HEK293 (cell line): ENCODE measurements at regions not wholly inside any gene's neighbourhood (a gene's known extent, or its start where the extent isn't known, plus 50 kb on each side); places are given as distances from the start of the nearest gene placed in this dataset.
A peak's percentile ranks its signal among the peaks of the same experiment; 100 is the strongest.

Experiments used
- CTCF ChIA-PET: fragments of 350-600 bp; formaldehyde crosslinking; extraction: SDS; loops from one replicate; lab custom pipeline; 2021; ENCODE audit warnings: antibody characterized with exemption; lab: Yijun Ruan, JAX
- POLR2A ChIA-PET: fragments of 300-600 bp; formaldehyde crosslinking; extraction: SDS; loops from one replicate; lab custom pipeline; 2020; ENCODE audit warnings: antibody characterized with exemption, inconsistent platforms; lab: Yijun Ruan, JAX
- H3K27ac ChIP-seq: fragments of 200-500 bp; sonication (Bioruptor generic); 2 replicates; pipeline ENCODE4 v1.5.1; 2014; ENCODE audit warnings: low read depth, low read length, control low read depth, inconsistent platforms; ENCODE audit errors: extremely low read depth
- H3K36me3 ChIP-seq, 2 experiments: fragments of 200-500 bp in 1 of 2; sonication (Bioruptor generic) in 1 of 2; 1 replicate in 1 of 2; 2 replicates in 1 of 2; pipeline ENCODE4 v1.5.1; 2014 to 2017; ENCODE audit warnings: inconsistent platforms in 2 of 2, low read length in 2 of 2; ENCODE audit not compliant: control insufficient read depth in 2 of 2, insufficient read depth in 1 of 2
- H3K4me1 ChIP-seq: fragments of 200-500 bp; sonication (Bioruptor generic); 2 replicates; pipeline ENCODE4 v1.5.1; 2014; ENCODE audit warnings: mild to moderate bottlenecking, low read length, inconsistent platforms; ENCODE audit not compliant: control insufficient read depth, insufficient read depth
- H3K4me3 ChIP-seq: 2 replicates; pipeline ENCODE4 v1.5.1; 2011; ENCODE audit warnings: low read depth, mild to moderate bottlenecking, control low read depth, low read length, moderate library complexity
- H3K9me3 ChIP-seq: fragments of 200-500 bp; sonication (Bioruptor generic); 2 replicates; pipeline ENCODE4 v1.5.1; 2014; ENCODE audit warnings: low read depth, low read length, inconsistent platforms; ENCODE audit not compliant: control insufficient read depth, insufficient read depth
- GLI2 ChIP-seq: fragments of 450-650 bp; formaldehyde crosslinking; IDR thresholded peaks from 2 replicates; pipeline ENCODE4; 2017; ENCODE audit warnings: missing biosample characterization, missing genetic modification characterization, low read depth, borderline replicate concordance
- GLIS2 ChIP-seq: fragments of 450-650 bp; formaldehyde crosslinking; IDR thresholded peaks from 2 replicates; pipeline ENCODE4 v1.5.1; 2016; ENCODE audit warnings: missing biosample characterization, missing genetic modification characterization
- MZF1 ChIP-seq: fragments of 450-650 bp; formaldehyde crosslinking; IDR thresholded peaks from 2 replicates; pipeline ENCODE4 v1.5.1; 2017; ENCODE audit warnings: missing biosample characterization, missing genetic modification characterization, borderline replicate concordance
- OSR2 ChIP-seq: fragments of 450-650 bp; formaldehyde crosslinking; IDR thresholded peaks from 2 replicates; pipeline ENCODE4 v1.5.1; 2016; ENCODE audit warnings: missing biosample characterization, missing genetic modification characterization
- TRIM28 ChIP-seq: IDR thresholded peaks from 2 replicates; pipeline ENCODE4 v1.6.1; 2011; ENCODE audit warnings: low read length, control low read depth, borderline replicate concordance
- ZBTB17 ChIP-seq: fragments of 450-650 bp; formaldehyde crosslinking; IDR thresholded peaks from 2 replicates; pipeline ENCODE4 v1.5.1; 2016; ENCODE audit warnings: missing biosample characterization, missing genetic modification characterization
- ZFP3 ChIP-seq: fragments of 450-650 bp; formaldehyde crosslinking; IDR thresholded peaks from 2 replicates; pipeline ENCODE4 v1.5.1; 2016; ENCODE audit warnings: low read depth, missing biosample characterization, missing genetic modification characterization
- ZFP69B ChIP-seq: fragments of 450-650 bp; formaldehyde crosslinking; IDR thresholded peaks from 2 replicates; pipeline ENCODE4 v1.5.1; 2016; ENCODE audit warnings: missing biosample characterization, missing genetic modification characterization
- ZNF223 ChIP-seq: fragments of 450-650 bp; formaldehyde crosslinking; IDR thresholded peaks from 2 replicates; pipeline ENCODE4 v1.5.1; 2016; ENCODE audit warnings: missing biosample characterization, missing genetic modification characterization
- ZNF23 ChIP-seq: fragments of 450-650 bp; formaldehyde crosslinking; IDR thresholded peaks from 2 replicates; pipeline ENCODE4 v1.5.1; 2016; ENCODE audit warnings: missing biosample characterization, missing genetic modification characterization, borderline replicate concordance
- ZNF239 ChIP-seq: fragments of 450-650 bp; formaldehyde crosslinking; IDR thresholded peaks from 2 replicates; pipeline ENCODE4 v1.5.1; 2016; ENCODE audit warnings: missing biosample characterization, missing genetic modification characterization
- ZNF24 ChIP-seq: fragments of 450-650 bp; formaldehyde crosslinking; IDR thresholded peaks from 2 replicates; pipeline ENCODE4 v1.5.1; 2016; ENCODE audit warnings: missing biosample characterization, missing genetic modification characterization
- ZNF274 ChIP-seq, 2 experiments: fragments of 200-500 bp in 1 of 2; fragments of 450-650 bp in 1 of 2; sonication (Bioruptor generic) in 1 of 2; formaldehyde crosslinking in 1 of 2; IDR thresholded peaks; 2 replicates each; pipeline versions ENCODE4 v1.5.1 to v1.6.1; 2014 to 2016; ENCODE audit warnings: borderline replicate concordance in 1 of 2, inconsistent platforms in 1 of 2, low read length in 1 of 2, missing biosample characterization in 1 of 2, missing genetic modification characterization in 1 of 2
- ZNF280C ChIP-seq: fragments of 450-650 bp; formaldehyde crosslinking; IDR thresholded peaks from 2 replicates; pipeline ENCODE4 v1.5.1; 2016; ENCODE audit warnings: missing biosample characterization, missing genetic modification characterization
- ZNF302 ChIP-seq: fragments of 450-650 bp; formaldehyde crosslinking; IDR thresholded peaks from 2 replicates; pipeline ENCODE4 v1.5.1; 2016; ENCODE audit warnings: missing biosample characterization, missing genetic modification characterization, low read depth
- ZNF391 ChIP-seq: fragments of 450-650 bp; formaldehyde crosslinking; IDR thresholded peaks from 2 replicates; pipeline ENCODE4 v1.5.1; 2016; ENCODE audit warnings: low read depth, missing biosample characterization, missing genetic modification characterization, borderline replicate concordance
- ZNF558 ChIP-seq: fragments of 450-650 bp; formaldehyde crosslinking; IDR thresholded peaks from 2 replicates; pipeline ENCODE4 v1.5.1; 2016; ENCODE audit warnings: missing biosample characterization, missing genetic modification characterization
- ZNF580 ChIP-seq: fragments of 450-650 bp; formaldehyde crosslinking; IDR thresholded peaks from 2 replicates; pipeline ENCODE4 v1.5.1; 2016; ENCODE audit warnings: missing biosample characterization, missing genetic modification characterization
- ZNF585B ChIP-seq: fragments of 450-650 bp; formaldehyde crosslinking; IDR thresholded peaks from 2 replicates; pipeline ENCODE4 v1.5.1; 2016; ENCODE audit warnings: missing biosample characterization, missing genetic modification characterization
- ZNF621 ChIP-seq: fragments of 450-650 bp; formaldehyde crosslinking; IDR thresholded peaks from 2 replicates; pipeline ENCODE4 v1.5.1; 2017; ENCODE audit warnings: missing biosample characterization, missing genetic modification characterization
- ZNF660 ChIP-seq: fragments of 450-650 bp; IDR thresholded peaks from 2 replicates; pipeline ENCODE4 v1.5.1; 2018; ENCODE audit warnings: missing biosample characterization, mild to moderate bottlenecking, missing genetic modification characterization
- ZNF701 ChIP-seq: fragments of 450-650 bp; formaldehyde crosslinking; IDR thresholded peaks from 2 replicates; pipeline ENCODE4 v1.5.1; 2016; ENCODE audit warnings: missing biosample characterization, missing genetic modification characterization
- ZNF776 ChIP-seq: fragments of 450-650 bp; formaldehyde crosslinking; IDR thresholded peaks from 2 replicates; pipeline ENCODE4 v1.5.0; 2017; ENCODE audit warnings: missing biosample characterization, missing genetic modification characterization, borderline replicate concordance
- ZSCAN23 ChIP-seq: fragments of 450-650 bp; formaldehyde crosslinking; IDR thresholded peaks from 2 replicates; pipeline ENCODE4 v1.5.1; 2016; ENCODE audit warnings: missing biosample characterization, missing genetic modification characterization
- TF ChIP-seq, protein P1 (sequence below): fragments of 450-650 bp; formaldehyde crosslinking; IDR thresholded peaks from 2 replicates; pipeline ENCODE4 v1.5.1; 2016; ENCODE audit warnings: missing biosample characterization, missing genetic modification characterization
- TF ChIP-seq, protein P2 (sequence below): fragments of 450-650 bp; formaldehyde crosslinking; IDR thresholded peaks from 2 replicates; pipeline ENCODE4 v1.5.1; 2017; ENCODE audit warnings: missing biosample characterization, missing genetic modification characterization

DNA sequence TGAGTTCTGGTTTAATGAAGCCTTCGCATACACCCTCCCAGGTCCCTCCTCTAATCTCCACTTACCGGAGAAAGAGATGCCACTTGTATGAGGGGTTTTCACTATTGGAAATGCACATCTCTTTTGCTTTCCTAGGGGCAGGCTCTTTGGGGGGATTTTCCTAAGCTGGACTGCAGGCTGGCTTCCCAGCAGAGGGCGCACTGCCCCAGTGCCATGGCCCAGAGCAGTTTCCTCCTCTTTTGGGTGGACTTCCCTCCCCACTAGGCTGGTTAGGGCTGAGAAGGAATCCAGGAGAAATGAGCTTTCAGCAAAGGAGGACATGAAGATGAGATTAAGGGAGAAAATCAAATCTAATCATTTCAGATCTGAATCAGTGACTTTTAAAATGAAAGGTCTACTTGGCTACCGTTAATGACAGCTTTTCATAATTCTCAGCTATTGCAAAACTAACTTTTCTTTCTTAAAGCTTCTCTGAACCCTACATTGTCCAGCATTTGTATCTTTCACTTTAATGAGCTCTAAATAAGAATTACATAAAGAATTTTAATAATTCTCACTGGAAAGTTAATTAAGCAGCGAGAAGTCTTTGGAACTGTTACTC is 784.1 kb upstream of the FANCL start (continued):
- TF ChIP-seq ZNF280C (tag by site-specific recombination) (no peak), ZNF660 (tag by site-specific recombination) (peak; percentile 51; the same call in 1 of the 2 replicates), ZNF391 (no peak), ZNF580 (no peak)
- TF ChIP-seq, protein P1, sequence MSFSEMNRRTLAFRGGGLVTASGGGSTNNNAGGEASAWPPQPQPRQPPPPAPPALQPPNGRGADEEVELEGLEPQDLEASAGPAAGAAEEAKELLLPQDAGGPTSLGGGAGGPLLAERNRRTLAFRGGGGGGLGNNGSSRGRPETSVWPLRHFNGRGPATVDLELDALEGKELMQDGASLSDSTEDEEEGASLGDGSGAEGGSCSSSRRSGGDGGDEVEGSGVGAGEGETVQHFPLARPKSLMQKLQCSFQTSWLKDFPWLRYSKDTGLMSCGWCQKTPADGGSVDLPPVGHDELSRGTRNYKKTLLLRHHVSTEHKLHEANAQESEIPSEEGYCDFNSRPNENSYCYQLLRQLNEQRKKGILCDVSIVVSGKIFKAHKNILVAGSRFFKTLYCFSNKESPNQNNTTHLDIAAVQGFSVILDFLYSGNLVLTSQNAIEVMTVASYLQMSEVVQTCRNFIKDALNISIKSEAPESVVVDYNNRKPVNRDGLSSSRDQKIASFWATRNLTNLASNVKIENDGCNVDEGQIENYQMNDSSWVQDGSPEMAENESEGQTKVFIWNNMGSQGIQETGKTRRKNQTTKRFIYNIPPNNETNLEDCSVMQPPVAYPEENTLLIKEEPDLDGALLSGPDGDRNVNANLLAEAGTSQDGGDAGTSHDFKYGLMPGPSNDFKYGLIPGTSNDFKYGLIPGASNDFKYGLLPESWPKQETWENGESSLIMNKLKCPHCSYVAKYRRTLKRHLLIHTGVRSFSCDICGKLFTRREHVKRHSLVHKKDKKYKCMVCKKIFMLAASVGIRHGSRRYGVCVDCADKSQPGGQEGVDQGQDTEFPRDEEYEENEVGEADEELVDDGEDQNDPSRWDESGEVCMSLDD (tag by site-specific recombination): no peak

GRCh38 chr2:59021786-59022185 is 780.7 kb upstream of the FANCL start:
- no peaks in the 10 kb centered on the region for H3K9me3 ChIP-seq
- TF ChIP-seq ZBTB17 (tag by site-specific recombination): no peak
- TF ChIP-seq MZF1 (tag by site-specific recombination): no peak
- TF ChIP-seq ZNF558 (tag by site-specific recombination): no peak
- no peak for TF ChIP-seq OSR2 (tag by site-specific recombination)
- no peak for TF ChIP-seq ZSCAN23 (tag by site-specific recombination)
- TF ChIP-seq GLIS2 (tag by site-specific recombination): no peak
- H3K27ac ChIP-seq: no peak overlapping the region
- no peaks in the 10 kb centered on the region for H3K4me1 ChIP-seq
- no peak overlapping the region for H3K4me3 ChIP-seq
- CTCF ChIA-PET: interaction anchor here (0.7 to 0.8 kb wide), 3 partner anchors 19 to 341 kb away, joined by 3 to 5 read pairs (median 3); no protein-coding TSS in a partner anchor
- no peaks in the 10 kb centered on the region for H3K36me3 ChIP-seq
- POLR2A ChIA-PET: no interaction called here

GRCh38 chr2:59019566-59020159 is 778.5 kb upstream of the FANCL start:
- no peak overlapping the region for H3K27ac ChIP-seq
- no peaks in the 10 kb centered on the region for H3K4me1 ChIP-seq
- TF ChIP-seq ZNF776 (no peak), GLI2 (tag by site-specific recombination) (no peak), ZNF23 (tag by site-specific recombination) (no peak), ZNF621 (tag by site-specific recombination) (no peak), ZFP3 (tag by site-specific recombination) (no peak), ZNF223 (no peak), ZFP69B (no peak), ZNF24 (no peak), ZNF239 (no peak), ZNF585B (tag by site-specific recombination) (no peak), ZNF701 (tag by site-specific recombination) (no peak), ZNF274 (IDR thresholded peaks at IDR 0.05; ENCODE audit: low read length) (no peak), ZNF274 (tag by site-specific recombination; IDR thresholded peaks at IDR 0.05; ENCODE audit: borderline replicate concordance) (no peak), TRIM28 (no peak), ZNF302 (tag by site-specific recombination) (no peak)
- TF ChIP-seq, protein P2, sequence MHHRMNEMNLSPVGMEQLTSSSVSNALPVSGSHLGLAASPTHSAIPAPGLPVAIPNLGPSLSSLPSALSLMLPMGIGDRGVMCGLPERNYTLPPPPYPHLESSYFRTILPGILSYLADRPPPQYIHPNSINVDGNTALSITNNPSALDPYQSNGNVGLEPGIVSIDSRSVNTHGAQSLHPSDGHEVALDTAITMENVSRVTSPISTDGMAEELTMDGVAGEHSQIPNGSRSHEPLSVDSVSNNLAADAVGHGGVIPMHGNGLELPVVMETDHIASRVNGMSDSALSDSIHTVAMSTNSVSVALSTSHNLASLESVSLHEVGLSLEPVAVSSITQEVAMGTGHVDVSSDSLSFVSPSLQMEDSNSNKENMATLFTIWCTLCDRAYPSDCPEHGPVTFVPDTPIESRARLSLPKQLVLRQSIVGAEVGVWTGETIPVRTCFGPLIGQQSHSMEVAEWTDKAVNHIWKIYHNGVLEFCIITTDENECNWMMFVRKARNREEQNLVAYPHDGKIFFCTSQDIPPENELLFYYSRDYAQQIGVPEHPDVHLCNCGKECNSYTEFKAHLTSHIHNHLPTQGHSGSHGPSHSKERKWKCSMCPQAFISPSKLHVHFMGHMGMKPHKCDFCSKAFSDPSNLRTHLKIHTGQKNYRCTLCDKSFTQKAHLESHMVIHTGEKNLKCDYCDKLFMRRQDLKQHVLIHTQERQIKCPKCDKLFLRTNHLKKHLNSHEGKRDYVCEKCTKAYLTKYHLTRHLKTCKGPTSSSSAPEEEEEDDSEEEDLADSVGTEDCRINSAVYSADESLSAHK (tag by site-specific recombination): no peak
- no peaks in the 10 kb centered on the region for H3K9me3 ChIP-seq
- POLR2A ChIA-PET: no interaction called here
- CTCF ChIA-PET: interaction anchor here (0.6 kb wide), 1 partner anchor 188 kb away, joined by 3 read pairs; no protein-coding TSS in a partner anchor
- H3K4me3 ChIP-seq: no peak overlapping the region
- no peaks in the 10 kb centered on the region for H3K36me3 ChIP-seq
